Skeletal muscle tissue (tissue), 3 donors: ENCODE measurements at regions not wholly inside any gene's neighbourhood (a gene's known extent, or its start where the extent isn't known, plus 50 kb on each side); places are given as distances from the start of the nearest gene placed in this dataset.

Experiments
- H3K27ac ChIP-seq: one replicate; pipeline ENCODE4 v1.7.0; 2013; ENCODE audit warnings: mild to moderate bottlenecking, low read depth, low read length, inconsistent platforms
- H3K27me3 ChIP-seq, 3 donors: one replicate each; pipeline ENCODE4 v1.7.0; 2013; ENCODE audit warnings: low read length in 3 of 3; ENCODE audit not compliant: control insufficient read depth in 3 of 3, insufficient read depth in 3 of 3
- H3K36me3 ChIP-seq, 3 donors: one replicate each; pipeline ENCODE4 v1.7.0; 2013; ENCODE audit warnings: low read length in 3 of 3; ENCODE audit not compliant: control insufficient read depth in 3 of 3, insufficient read depth in 3 of 3
- H3K4me1 ChIP-seq, 3 donors: one replicate each; pipeline ENCODE4 v1.7.0; 2013; ENCODE audit warnings: low read length in 3 of 3, mild to moderate bottlenecking in 3 of 3; ENCODE audit not compliant: control insufficient read depth in 3 of 3, insufficient read depth in 3 of 3
- H3K4me3 ChIP-seq, 3 donors: one replicate each; pipeline ENCODE4 v1.7.0; 2013; ENCODE audit warnings: low read length in 3 of 3
- H3K9ac ChIP-seq, 3 donors: one replicate each; pipeline ENCODE4 v1.7.0; 2013; ENCODE audit warnings: low read length in 3 of 3, mild to moderate bottlenecking in 3 of 3, moderate library complexity in 2 of 3, low read depth in 1 of 3
- H3K9me3 ChIP-seq, 3 donors: one replicate each; pipeline ENCODE4 v1.7.0; 2013; ENCODE audit warnings: low read length in 3 of 3; ENCODE audit not compliant: control insufficient read depth in 3 of 3
- donor health status: Osteomylitis.

DNA sequence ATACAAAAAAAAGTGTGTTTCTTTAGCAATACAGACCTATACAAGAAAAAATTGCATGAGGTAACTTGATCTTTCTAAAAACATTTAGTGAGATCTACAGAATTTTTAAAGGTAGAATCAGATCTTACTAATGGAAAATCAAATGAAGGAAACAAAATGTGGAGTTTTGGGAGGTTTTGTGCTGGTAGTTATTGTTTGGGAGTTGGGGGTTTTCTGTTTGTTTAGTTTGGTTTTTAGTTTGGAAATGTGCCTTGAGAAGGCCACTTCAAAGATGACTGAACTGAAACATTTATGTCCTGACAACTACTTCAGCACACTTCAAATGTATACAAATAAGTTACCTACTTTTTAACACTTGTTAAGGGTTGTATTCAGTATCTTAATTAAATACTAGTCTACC, 280.1 kb downstream of the NR2F1-AS1 start:
- Histone ChIP-seq H3K9ac (no peak overlapping the region), H3K4me1 (no peaks in the 10 kb centered on the region), H3K36me3 (no peaks in the 10 kb centered on the region), H3K27ac (no peak overlapping the region), H3K27me3 (no peaks in the 10 kb centered on the region), H3K9me3 (no peaks in the 10 kb centered on the region), H3K4me3 (no peak overlapping the region)

DNA sequence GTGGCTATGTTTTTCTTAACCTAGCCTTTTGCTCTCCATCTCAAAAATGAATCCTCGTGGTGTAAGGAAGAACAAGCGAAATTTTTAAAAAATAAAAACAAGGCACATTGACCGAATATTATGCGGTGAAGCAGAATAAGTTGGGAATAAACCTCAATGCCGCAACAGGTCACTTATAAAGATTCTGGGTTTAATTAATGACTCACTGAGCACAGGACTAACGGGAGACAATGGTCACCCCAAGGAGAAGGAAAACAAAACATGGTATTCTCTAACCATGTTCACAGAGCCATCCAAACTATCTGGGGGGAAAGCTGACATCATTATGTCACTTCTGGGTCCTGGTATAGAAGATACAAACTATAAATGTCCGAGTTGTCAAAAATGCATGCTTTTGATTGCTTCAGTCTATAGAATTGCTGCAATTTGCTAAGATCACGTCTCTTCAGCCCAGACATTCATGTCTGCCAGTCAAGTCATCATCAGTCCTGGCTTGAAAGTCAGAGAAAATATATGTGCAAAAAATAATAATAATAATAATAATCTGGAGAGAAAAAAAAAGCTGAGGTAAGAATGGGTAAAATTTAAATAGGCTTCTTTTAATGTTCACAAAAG, 280.6 kb downstream of the NR2F1-AS1 start:
- Histone ChIP-seq H3K27ac (no peak overlapping the region), H3K4me1 (no peaks in the 10 kb centered on the region), H3K4me3 (no peak overlapping the region), H3K9me3 (no peaks in the 10 kb centered on the region), H3K27me3 (no peaks in the 10 kb centered on the region), H3K9ac (no peak overlapping the region), H3K36me3 (no peaks in the 10 kb centered on the region)

DNA sequence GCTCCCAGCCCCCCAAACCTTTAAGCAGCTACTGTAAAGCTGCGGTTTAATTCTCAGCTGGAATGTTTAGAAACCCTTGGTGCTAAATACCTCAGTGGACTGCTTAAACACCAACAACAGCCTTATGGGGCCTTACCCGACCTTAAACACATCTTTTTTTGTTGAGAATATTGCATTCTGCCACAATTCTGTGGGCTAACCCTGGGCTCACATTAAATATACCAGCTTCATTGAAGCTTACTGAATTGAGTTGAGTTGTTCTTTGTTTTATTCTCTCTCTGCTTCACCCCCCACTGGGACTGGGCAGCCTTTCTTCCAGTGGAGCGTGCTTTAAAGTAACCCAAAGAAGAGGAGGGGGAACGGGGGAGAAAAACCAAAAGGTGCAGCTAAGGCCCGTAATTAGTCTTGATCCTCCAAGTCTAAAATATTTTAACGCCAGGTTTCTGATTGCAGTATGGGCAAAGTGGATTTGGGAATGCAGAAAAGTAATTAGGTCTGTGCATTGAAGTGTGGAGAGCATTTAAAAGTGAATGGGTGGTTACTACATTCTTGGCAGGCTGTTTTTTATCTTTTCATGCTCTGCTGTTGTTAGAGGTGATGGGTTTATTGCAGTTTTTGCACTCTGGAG, 281.2 kb downstream of the NR2F1-AS1 start:
- H3K27ac ChIP-seq = no peak overlapping the region
- H3K9me3 ChIP-seq = no peaks in the 10 kb centered on the region
- no peaks in the 10 kb centered on the region for H3K36me3 ChIP-seq
- no peaks in the 10 kb centered on the region for H3K4me1 ChIP-seq
- no peak overlapping the region for H3K9ac ChIP-seq
- no peak overlapping the region for H3K4me3 ChIP-seq
- H3K27me3 ChIP-seq = no peaks in the 10 kb centered on the region

DNA sequence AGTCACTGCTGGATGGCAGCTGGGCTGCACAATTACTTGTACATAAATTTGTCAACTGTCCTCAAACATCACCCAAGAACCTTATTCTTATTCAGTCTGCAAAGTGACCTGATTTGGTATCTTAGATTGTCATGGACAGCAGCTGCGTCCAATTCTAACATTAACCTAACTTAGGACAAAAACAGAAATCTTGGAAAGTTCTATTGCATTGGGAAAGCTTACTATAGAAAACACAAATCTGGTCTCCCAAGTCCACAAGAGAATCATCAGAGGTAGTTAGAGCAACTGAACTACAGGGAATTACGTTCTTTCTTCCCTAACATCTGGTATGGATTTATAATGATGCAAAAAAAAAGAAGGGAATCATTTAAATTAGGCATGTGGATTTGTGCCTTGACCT, 283.9 kb downstream of the NR2F1-AS1 start:
- no peaks in the 10 kb centered on the region for H3K4me1 ChIP-seq
- no peaks in the 10 kb centered on the region for H3K36me3 ChIP-seq
- H3K4me3 ChIP-seq = no peak overlapping the region
- H3K27me3 ChIP-seq = no peaks in the 10 kb centered on the region
- H3K27ac ChIP-seq = no peak overlapping the region
- no peaks in the 10 kb centered on the region for H3K9me3 ChIP-seq
- no peak overlapping the region for H3K9ac ChIP-seq

DNA sequence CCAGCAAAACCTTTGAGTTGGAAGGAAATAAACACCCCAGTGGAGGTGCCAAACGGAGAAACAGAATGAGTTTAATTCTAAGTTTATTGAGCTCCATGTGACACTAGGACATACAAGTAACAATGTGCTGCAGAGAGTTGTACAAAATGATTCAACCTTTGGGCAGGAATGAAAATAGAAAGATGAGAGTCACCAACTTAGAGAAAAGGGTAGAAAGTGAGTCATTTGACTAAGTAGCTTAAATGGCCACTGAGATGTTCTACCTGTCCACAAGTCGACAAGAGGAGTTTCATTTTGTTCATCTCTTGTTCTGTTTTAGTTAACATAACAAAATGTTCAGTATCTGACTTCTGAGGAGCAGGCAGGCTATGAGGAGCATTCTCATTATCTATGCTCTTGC, 284.7 kb downstream of the NR2F1-AS1 start:
- H3K9ac ChIP-seq = no peak overlapping the region
- no peaks in the 10 kb centered on the region for H3K36me3 ChIP-seq
- H3K27me3 ChIP-seq = no peaks in the 10 kb centered on the region
- no peak overlapping the region for H3K4me3 ChIP-seq
- no peak overlapping the region for H3K27ac ChIP-seq
- H3K4me1 ChIP-seq = no peaks in the 10 kb centered on the region
- no peaks in the 10 kb centered on the region for H3K9me3 ChIP-seq

DNA sequence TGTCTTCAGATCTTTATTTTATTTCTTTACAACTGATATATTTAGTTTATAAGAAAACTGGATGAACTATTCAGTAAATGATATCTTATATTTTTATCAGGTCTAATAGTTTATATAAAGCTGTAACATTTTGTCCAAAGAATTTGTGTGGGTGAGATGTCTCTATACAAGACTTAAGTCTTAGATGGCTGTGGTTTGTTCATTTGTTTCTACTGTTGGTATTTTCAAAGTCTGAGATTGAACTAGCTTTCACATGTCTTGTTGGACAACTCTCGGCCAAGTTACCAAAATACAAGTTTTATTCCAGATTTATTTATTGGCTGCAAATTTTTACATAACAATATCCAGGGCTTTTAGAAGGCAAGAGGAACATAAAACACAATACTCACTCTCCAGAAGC, 286.0 kb downstream of the NR2F1-AS1 start:
- Histone ChIP-seq H3K27me3 (no peaks in the 10 kb centered on the region), H3K9me3 (no peaks in the 10 kb centered on the region), H3K4me3 (no peak overlapping the region), H3K9ac (no peak overlapping the region), H3K4me1 (no peaks in the 10 kb centered on the region), H3K27ac (no peak overlapping the region), H3K36me3 (no peaks in the 10 kb centered on the region)

DNA sequence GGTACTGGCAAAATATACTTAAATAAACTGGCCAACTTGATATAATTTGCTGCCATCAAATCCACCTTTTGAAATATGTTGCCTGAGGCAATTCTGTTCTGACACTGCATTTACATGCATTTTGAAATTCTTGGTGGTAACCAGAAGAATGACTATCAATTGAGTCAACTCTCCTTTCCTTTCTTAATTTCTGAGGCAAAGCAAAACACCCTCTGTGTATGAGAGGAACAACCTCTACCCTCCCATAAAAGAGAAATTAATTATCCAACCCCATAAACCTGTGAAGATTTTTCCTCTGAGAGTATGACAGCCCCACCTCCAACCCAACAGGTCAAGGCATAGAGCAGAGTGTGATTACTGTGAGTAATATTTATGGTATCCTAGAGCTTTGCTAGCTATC, 286.8 kb downstream of the NR2F1-AS1 start:
- Histone ChIP-seq H3K27ac (no peak overlapping the region), H3K27me3 (no peaks in the 10 kb centered on the region), H3K4me3 (no peak overlapping the region), H3K9ac (no peak overlapping the region), H3K4me1 (no peaks in the 10 kb centered on the region), H3K36me3 (no peaks in the 10 kb centered on the region), H3K9me3 (no peaks in the 10 kb centered on the region)

DNA sequence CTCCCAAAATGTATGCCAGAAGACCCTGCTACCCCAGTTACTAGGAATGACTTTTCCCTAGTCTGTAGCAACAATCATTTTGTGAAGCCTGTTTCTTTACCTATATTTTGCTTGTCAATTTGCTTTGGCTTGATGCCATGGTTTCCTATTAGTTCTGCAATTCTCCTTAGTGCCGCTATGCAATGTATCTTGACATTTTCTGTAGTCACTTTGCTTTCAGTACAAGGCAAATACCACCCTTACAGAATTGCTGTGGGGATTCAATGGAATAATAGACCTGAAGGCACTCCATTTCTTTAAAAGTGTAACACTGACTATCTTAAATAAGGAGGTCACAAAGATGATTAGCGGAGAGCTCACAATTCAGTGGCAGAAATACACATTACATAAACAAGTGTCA, 291.1 kb downstream of the NR2F1-AS1 start:
- no peaks in the 10 kb centered on the region for H3K4me1 ChIP-seq
- no peaks in the 10 kb centered on the region for H3K36me3 ChIP-seq
- H3K9me3 ChIP-seq = peaks cover 0 to 5% (median 0%) of the 10 kb centered on the region in 3 donors
- no peak overlapping the region for H3K27ac ChIP-seq
- H3K9ac ChIP-seq = no peak overlapping the region
- no peaks in the 10 kb centered on the region for H3K27me3 ChIP-seq
- no peak overlapping the region for H3K4me3 ChIP-seq

DNA sequence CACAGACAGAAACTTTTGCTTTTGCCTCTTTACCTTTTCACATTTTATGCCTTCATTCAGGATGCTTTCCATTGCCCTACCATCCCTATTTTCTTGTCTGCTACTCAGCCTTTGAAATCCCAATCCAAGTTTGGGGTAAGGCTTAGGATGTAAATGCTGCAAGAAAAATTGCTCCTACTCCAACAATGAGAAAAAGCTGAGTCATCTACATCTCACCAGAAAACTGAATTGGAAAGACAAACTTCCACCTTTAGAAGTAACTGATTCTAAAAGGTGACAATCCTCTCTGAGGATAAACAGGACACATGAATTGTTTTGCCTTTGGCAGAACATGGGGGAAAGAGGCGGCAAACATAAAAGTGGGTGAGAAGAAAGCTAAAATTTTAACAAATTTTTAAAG, 295.6 kb downstream of the NR2F1-AS1 start:
- Histone ChIP-seq H3K4me1 (no peaks in the 10 kb centered on the region), H3K4me3 (no peak overlapping the region), H3K27ac (no peak overlapping the region), H3K36me3 (no peaks in the 10 kb centered on the region), H3K9me3 (peaks cover 0 to 5% (median 0%) of the 10 kb centered on the region in 3 donors), H3K9ac (no peak overlapping the region), H3K27me3 (no peaks in the 10 kb centered on the region)

DNA sequence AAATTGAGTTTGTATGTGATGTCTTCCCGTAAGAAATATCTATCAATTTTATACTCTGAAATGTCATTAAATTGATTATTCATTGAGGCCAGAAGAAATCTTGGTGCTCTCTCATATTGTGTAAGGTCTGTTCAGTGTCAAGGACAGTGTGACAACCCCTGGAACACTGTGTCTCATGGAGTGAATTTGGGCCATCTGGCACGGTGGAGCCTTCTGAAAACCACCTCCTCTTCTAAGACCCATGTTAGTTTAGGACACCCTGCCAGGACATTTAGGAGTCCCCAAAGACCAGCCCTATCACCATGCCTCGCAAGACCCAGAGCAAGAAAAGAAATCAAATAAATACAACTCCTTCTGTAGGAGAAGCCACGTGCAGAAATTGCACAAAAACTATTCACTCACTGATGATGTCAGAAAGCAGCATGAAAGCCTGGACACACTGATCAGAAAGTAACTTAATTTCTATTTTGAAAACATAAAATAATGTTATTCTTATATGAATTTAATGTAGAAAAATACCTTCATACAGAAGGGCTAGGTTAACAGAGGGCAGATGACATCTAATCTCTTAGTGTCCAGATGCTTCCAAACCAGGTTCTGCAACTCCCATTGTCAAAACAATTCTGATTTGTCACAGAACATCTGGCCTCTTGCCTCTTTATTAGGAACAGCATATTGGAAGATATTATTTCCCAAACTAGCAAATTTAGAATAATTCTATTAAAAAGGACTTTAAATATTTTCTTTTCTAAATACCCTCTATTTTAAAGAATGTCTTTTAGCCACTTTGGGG, 298.8 kb downstream of the NR2F1-AS1 start:
- H3K9ac ChIP-seq = no peak overlapping the region
- no peaks in the 10 kb centered on the region for H3K36me3 ChIP-seq
- no peak overlapping the region for H3K4me3 ChIP-seq
- no peaks in the 10 kb centered on the region for H3K27me3 ChIP-seq
- H3K9me3 ChIP-seq = peaks cover 0 to 5% (median 0%) of the 10 kb centered on the region in 3 donors
- no peak overlapping the region for H3K27ac ChIP-seq
- no peaks in the 10 kb centered on the region for H3K4me1 ChIP-seq
